Stimulated activated naive CD8-positive, alpha-beta T cell treated with anti-CD3 and anti-CD28 coated beads, Interleukin-15, amount 100 ng/mL, for 72 hours (primary cell): ENCODE measurements at regions not wholly inside any gene's neighbourhood (a gene's known extent, or its start where the extent isn't known, plus 50 kb on each side); places are given as distances from the start of the nearest gene placed in this dataset.

Experiments used
- ATAC-seq: fragments of 150-1000 bp; cut with Tn5 transposase; 2 replicates; pipeline ENCODE4 v1.10.0; 2021; ENCODE audit warnings: mild to moderate bottlenecking, moderate library complexity
- DNase-seq, 2 donors: peaks; one replicate each; pipeline ENCODE4 v3.0.0; 2021 to 2022
- H3K27ac Mint-ChIP-seq, 2 donors: one replicate each; pipeline ENCODE4 v1.8.0; 2022; ENCODE audit warnings: mild to moderate bottlenecking in 2 of 2, mixed read lengths in 2 of 2, moderate library complexity in 2 of 2
- H3K27me3 Mint-ChIP-seq: one replicate; pipeline ENCODE4 v1.8.0; 2022; ENCODE audit warnings: mixed read lengths
- H3K4me1 Mint-ChIP-seq: one replicate; pipeline ENCODE4 v1.8.0; 2022; ENCODE audit warnings: mild to moderate bottlenecking, mixed read lengths
- H3K4me3 Mint-ChIP-seq, 2 donors: one replicate each; pipeline ENCODE4 v1.8.0; 2022; ENCODE audit warnings: mild to moderate bottlenecking in 2 of 2, mixed read lengths in 2 of 2, moderate library complexity in 1 of 2
- H3K9me3 Mint-ChIP-seq, 2 donors: one replicate each; pipeline ENCODE4 v1.8.0; 2022; ENCODE audit warnings: mixed read lengths in 2 of 2

- no peak overlapping the region for H3K4me3 Mint-ChIP-seq
- H3K4me1 Mint-ChIP-seq, result no peaks in the 10 kb centered on the region
These were observed 394.1 kb upstream of the GRIA1 start for GRCh38 chr5:153096381-153096780.

GRCh38 chr5:153099328-153099727 lies 391.1 kb upstream of the GRIA1 start:
- ATAC-seq (no peak), DNase-seq (no peak)
- H3K9me3 Mint-ChIP-seq, result peaks cover 3 to 4% of the 10 kb centered on the region in 2 donors
- no peaks in the 10 kb centered on the region for H3K27me3 Mint-ChIP-seq
- H3K27ac Mint-ChIP-seq, result no peak overlapping the region
- H3K4me3 Mint-ChIP-seq, result no peak overlapping the region
- no peaks in the 10 kb centered on the region for H3K4me1 Mint-ChIP-seq

More at GRCh38 chr5:153096381-153096780, 394.1 kb upstream of the GRIA1 start:
- Mint-ChIP-seq H3K27ac (no peak overlapping the region), H3K27me3 (no peaks in the 10 kb centered on the region), H3K9me3 (peaks cover 7 to 10% of the 10 kb centered on the region in 2 donors)
- DNase-seq (no peak), ATAC-seq (no peak)

GRCh38 chr5:153101235-153102180 lies 389.0 kb upstream of the GRIA1 start:
- Mint-ChIP-seq H3K4me3 (no peak overlapping the region), H3K27me3 (no peaks in the 10 kb centered on the region), H3K4me1 (no peaks in the 10 kb centered on the region), H3K9me3 (peaks cover 0 to 9% of the 10 kb centered on the region in 2 donors), H3K27ac (no peak overlapping the region)
- no peak for DNase-seq
- ATAC-seq, result no peak

- DNase-seq, result no peak
- Mint-ChIP-seq H3K27ac (no peak overlapping the region), H3K9me3 (peaks cover 5 to 21% of the 10 kb centered on the region in 2 donors), H3K4me1 (no peaks in the 10 kb centered on the region), H3K4me3 (no peak overlapping the region), H3K27me3 (no peaks in the 10 kb centered on the region)
- ATAC-seq, result no peak
These were observed 373.6 kb upstream of the GRIA1 start for GRCh38 chr5:153116916-153117315.

- H3K27ac Mint-ChIP-seq, result peak overlapping the region in 1 of 2 donors; percentile 56
- no peak for ATAC-seq
These were observed 372.5 kb upstream of the GRIA1 start for GRCh38 chr5:153118018-153118417.

GRCh38 chr5:153122403-153122802 lies 368.1 kb upstream of the GRIA1 start:
- H3K9me3 Mint-ChIP-seq, result peaks cover 0 to 21% of the 10 kb centered on the region in 2 donors
- H3K27ac Mint-ChIP-seq, result no peak overlapping the region
- ATAC-seq (no peak), DNase-seq (no peak)
- no peak overlapping the region for H3K4me3 Mint-ChIP-seq
- H3K27me3 Mint-ChIP-seq, result no peaks in the 10 kb centered on the region
- no peaks in the 10 kb centered on the region for H3K4me1 Mint-ChIP-seq

More at GRCh38 chr5:153118018-153118417, 372.5 kb upstream of the GRIA1 start:
- Mint-ChIP-seq H3K4me1 (no peaks in the 10 kb centered on the region), H3K9me3 (peaks cover 2 to 21% of the 10 kb centered on the region in 2 donors), H3K4me3 (no peak overlapping the region), H3K27me3 (no peaks in the 10 kb centered on the region)
- no peak for DNase-seq

GRCh38 chr5:153130296-153130695 lies 360.2 kb upstream of the GRIA1 start:
- DNase-seq (no peak), ATAC-seq (no peak)
- Mint-ChIP-seq H3K4me1 (no peaks in the 10 kb centered on the region), H3K27ac (no peak overlapping the region), H3K9me3 (peaks cover 5 to 8% of the 10 kb centered on the region in 2 donors), H3K27me3 (no peaks in the 10 kb centered on the region), H3K4me3 (no peak overlapping the region)

GRCh38 chr5:153135411-153135810 lies 355.1 kb upstream of the GRIA1 start:
- peaks cover 10 to 18% of the 10 kb centered on the region in 2 donors for H3K9me3 Mint-ChIP-seq
- no peak overlapping the region for H3K4me3 Mint-ChIP-seq
- H3K4me1 Mint-ChIP-seq, result no peaks in the 10 kb centered on the region
- ATAC-seq, result no peak
- H3K27ac Mint-ChIP-seq, result no peak overlapping the region
- DNase-seq, result no peak
- no peaks in the 10 kb centered on the region for H3K27me3 Mint-ChIP-seq

- no peaks in the 10 kb centered on the region for H3K4me1 Mint-ChIP-seq
- peaks cover 5 to 13% of the 10 kb centered on the region in 2 donors for H3K9me3 Mint-ChIP-seq
- ATAC-seq, result no peak
- no peak overlapping the region for H3K27ac Mint-ChIP-seq
- H3K27me3 Mint-ChIP-seq, result no peaks in the 10 kb centered on the region
- DNase-seq, result no peak
- H3K4me3 Mint-ChIP-seq, result no peak overlapping the region
These were observed 353.4 kb upstream of the GRIA1 start for GRCh38 chr5:153136910-153137614.

- Mint-ChIP-seq H3K9me3 (peaks cover 27 to 30% of the 10 kb centered on the region in 2 donors), H3K27me3 (no peaks in the 10 kb centered on the region), H3K4me3 (no peak overlapping the region), H3K4me1 (no peaks in the 10 kb centered on the region), H3K27ac (no peak overlapping the region)
- ATAC-seq (no peak), DNase-seq (no peak)
These were observed 342.4 kb upstream of the GRIA1 start for GRCh38 chr5:153147891-153148623.

GRCh38 chr5:153148624-153148976 lies 341.9 kb upstream of the GRIA1 start:
- H3K27ac Mint-ChIP-seq, result no peak overlapping the region
- no peaks in the 10 kb centered on the region for H3K4me1 Mint-ChIP-seq
- peaks cover 29% of the 10 kb centered on the region in 2 donors for H3K9me3 Mint-ChIP-seq
- H3K27me3 Mint-ChIP-seq, result no peaks in the 10 kb centered on the region
- ATAC-seq (no peak), DNase-seq (no peak)
- no peak overlapping the region for H3K4me3 Mint-ChIP-seq

GRCh38 chr5:153151558-153151957 lies 338.9 kb upstream of the GRIA1 start:
- no peaks in the 10 kb centered on the region for H3K27me3 Mint-ChIP-seq
- peaks cover 19 to 21% of the 10 kb centered on the region in 2 donors for H3K9me3 Mint-ChIP-seq
- DNase-seq (no peak), ATAC-seq (no peak)
- H3K4me1 Mint-ChIP-seq, result no peaks in the 10 kb centered on the region
- H3K4me3 Mint-ChIP-seq, result no peak overlapping the region
- no peak overlapping the region for H3K27ac Mint-ChIP-seq

- DNase-seq, result no peak
- H3K9me3 Mint-ChIP-seq, result peaks cover 26 to 29% of the 10 kb centered on the region in 2 donors
- H3K27ac Mint-ChIP-seq, result peak overlapping the region in 1 of 2 donors; percentile 8
- no peaks in the 10 kb centered on the region for H3K27me3 Mint-ChIP-seq
- no peak overlapping the region for H3K4me3 Mint-ChIP-seq
- no peak for ATAC-seq
- no peaks in the 10 kb centered on the region for H3K4me1 Mint-ChIP-seq
These were observed 337.4 kb upstream of the GRIA1 start for GRCh38 chr5:153153086-153153485.

GRCh38 chr5:153157156-153157555 lies 333.3 kb upstream of the GRIA1 start:
- no peak overlapping the region for H3K4me3 Mint-ChIP-seq
- no peak for ATAC-seq
- DNase-seq, result no peak
- no peak overlapping the region for H3K27ac Mint-ChIP-seq
- peaks cover 6 to 30% of the 10 kb centered on the region in 2 donors for H3K9me3 Mint-ChIP-seq
- H3K4me1 Mint-ChIP-seq, result no peaks in the 10 kb centered on the region
- no peaks in the 10 kb centered on the region for H3K27me3 Mint-ChIP-seq

GRCh38 chr5:153158608-153159007 lies 331.9 kb upstream of the GRIA1 start:
- DNase-seq (no peak), ATAC-seq (no peak)
- H3K27ac Mint-ChIP-seq, result no peak overlapping the region
- no peaks in the 10 kb centered on the region for H3K4me1 Mint-ChIP-seq
- H3K4me3 Mint-ChIP-seq, result no peak overlapping the region
- peaks cover 9 to 20% of the 10 kb centered on the region in 2 donors for H3K9me3 Mint-ChIP-seq
- H3K27me3 Mint-ChIP-seq, result no peaks in the 10 kb centered on the region
